BJ (cell line): ENCODE measurements at regions not wholly inside any gene's neighbourhood (a gene's known extent, or its start where the extent isn't known, plus 50 kb on each side); places are given as distances from the start of the nearest gene placed in this dataset.

Source experiments
- CTCF ChIA-PET: fragments of 350-600 bp; formaldehyde crosslinking; extraction: SDS; loops from one replicate; lab custom pipeline; 2021; ENCODE audit warnings: antibody characterized with exemption, inconsistent platforms; lab: Yijun Ruan, JAX
- POLR2A ChIA-PET: fragments of 300-600 bp; sonication (Branson Sonifier 250); formaldehyde crosslinking; extraction: SDS; loops from one replicate; lab custom pipeline; 2021; ENCODE audit warnings: antibody characterized with exemption; lab: Charles Lee
- DNase-seq: peaks from one replicate; pipeline ENCODE4 v3.0.0-alpha.2; 2011; ENCODE audit warnings: low read depth
- H3K27me3 ChIP-seq: 2 replicates; pipeline ENCODE4 v1.6.0; 2011; ENCODE audit warnings: low read length; ENCODE audit not compliant: control insufficient read depth, insufficient read depth
- H3K36me3 ChIP-seq: 2 replicates; pipeline ENCODE4 v1.5.1; 2011; ENCODE audit warnings: low read length; ENCODE audit not compliant: control insufficient read depth, insufficient read depth
- H3K4me3 ChIP-seq: 2 replicates; pipeline ENCODE4 v1.5.1; 2011; ENCODE audit warnings: low read depth, mild to moderate bottlenecking, control low read depth, low read length
- CTCF ChIP-seq: IDR thresholded peaks from 2 replicates; pipeline ENCODE4 v1.5.1; 2011; ENCODE audit warnings: low read depth, mild to moderate bottlenecking, control low read depth, inconsistent platforms, low read length, moderate library complexity; ENCODE audit not compliant: insufficient read depth

GRCh38 chrX:9134366-9134765, 100.4 kb upstream of the FAM9B start:
- DNase-seq, result no peak
- ChIA-PET CTCF (no interaction called here), POLR2A (no interaction called here)
- Histone ChIP-seq H3K36me3 (no peaks in the 10 kb centered on the region), H3K27me3 (no peaks in the 10 kb centered on the region), H3K4me3 (no peak overlapping the region)
- TF ChIP-seq CTCF, result no peak

DNA sequence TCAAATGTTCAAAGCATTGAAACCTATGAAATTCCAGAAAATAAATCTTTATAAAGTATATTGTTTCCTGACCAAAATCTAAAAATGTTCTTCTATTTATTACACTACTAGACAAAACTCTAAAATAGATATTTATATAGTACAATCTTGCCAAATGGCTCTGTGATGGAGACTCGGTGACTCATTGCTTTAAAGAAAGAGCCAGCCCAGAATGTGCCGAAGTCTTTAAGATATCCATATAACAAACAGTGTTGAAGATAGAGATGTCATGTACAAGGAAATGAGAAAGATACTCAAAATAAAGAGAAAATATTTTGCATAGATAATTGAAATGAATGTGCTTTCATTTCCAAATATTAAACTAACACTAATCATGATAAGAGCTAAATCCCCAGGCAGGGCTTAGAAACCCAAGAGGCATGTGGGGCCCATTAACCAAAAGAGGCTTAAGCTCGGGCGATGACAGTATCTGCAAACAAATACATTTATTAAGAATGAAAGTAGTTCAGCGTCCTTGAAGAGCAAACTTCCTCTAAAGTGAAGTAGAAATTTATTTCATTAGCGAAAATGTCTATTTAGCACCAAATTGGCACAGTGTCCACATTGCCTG, 102.1 kb upstream of the FAM9B start:
- no peak for DNase-seq
- Histone ChIP-seq H3K4me3 (no peak overlapping the region), H3K36me3 (no peaks in the 10 kb centered on the region), H3K27me3 (no peaks in the 10 kb centered on the region)
- no peak for TF ChIP-seq CTCF
- CTCF ChIA-PET, result no interaction called here
- POLR2A ChIA-PET, result no interaction called here

DNA sequence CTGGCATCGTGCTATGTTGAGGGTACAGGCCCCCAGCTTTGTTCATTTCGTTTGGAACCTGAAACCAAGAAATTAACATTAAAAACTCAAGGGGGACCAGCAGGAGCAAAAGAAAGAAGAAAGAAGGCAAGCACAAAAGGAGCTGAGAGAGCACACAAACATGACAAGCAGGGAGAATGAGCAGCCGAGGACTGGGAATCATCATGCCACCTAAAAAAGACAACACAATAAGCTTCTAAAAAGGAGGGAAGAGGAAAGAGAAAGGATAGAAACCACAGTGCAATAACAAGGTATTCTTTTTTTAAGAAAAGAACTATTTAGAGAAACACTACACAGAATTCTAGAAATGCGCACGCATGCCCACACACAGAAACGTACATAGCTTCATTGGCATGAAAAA, 103.2 kb upstream of the FAM9B start:
- CTCF ChIA-PET, result no interaction called here
- Histone ChIP-seq H3K36me3 (no peaks in the 10 kb centered on the region), H3K27me3 (no peaks in the 10 kb centered on the region), H3K4me3 (no peak overlapping the region)
- POLR2A ChIA-PET, result no interaction called here
- TF ChIP-seq CTCF, result no peak
- no peak for DNase-seq

DNA sequence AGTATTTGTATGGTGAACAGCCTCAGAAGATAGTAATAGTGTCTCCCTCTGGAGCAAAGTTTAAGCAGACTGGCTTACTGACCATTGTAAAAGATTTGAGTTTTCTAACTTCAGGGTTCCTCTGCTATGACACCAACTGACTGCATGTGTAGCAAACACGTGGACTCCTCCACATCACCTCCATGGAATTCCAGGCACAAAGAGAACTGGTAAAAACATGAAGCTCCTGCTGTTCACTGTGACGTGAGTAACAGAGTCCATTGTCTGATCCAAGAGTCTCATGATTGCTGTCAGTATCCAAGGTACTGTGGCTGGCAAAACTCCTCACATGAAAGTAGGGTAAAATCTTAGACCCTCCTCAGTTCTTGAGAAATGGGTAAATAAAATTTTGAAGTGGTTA, 107.6 kb upstream of the FAM9B start:
- Histone ChIP-seq H3K4me3 (no peak overlapping the region), H3K36me3 (no peaks in the 10 kb centered on the region), H3K27me3 (no peaks in the 10 kb centered on the region)
- no peak for TF ChIP-seq CTCF
- DNase-seq, result peak; percentile 27
- CTCF ChIA-PET, result no interaction called here
- POLR2A ChIA-PET, result no interaction called here

GRCh38 chrX:9144701-9145241, 110.8 kb upstream of the FAM9B start:
- no peak for TF ChIP-seq CTCF
- peak; percentile 35 for DNase-seq
- CTCF ChIA-PET, result no interaction called here
- Histone ChIP-seq H3K27me3 (no peaks in the 10 kb centered on the region), H3K36me3 (no peaks in the 10 kb centered on the region), H3K4me3 (no peak overlapping the region)
- POLR2A ChIA-PET, result no interaction called here
